Right kidney (tissue), 1 donor: ENCODE measurements at regions not wholly inside any gene's neighbourhood (a gene's known extent, or its start where the extent isn't known, plus 50 kb on each side); places are given as distances from the start of the nearest gene placed in this dataset.

ENCODE experiments used
- DNase-seq: peaks from one replicate; pipeline ENCODE4 v3.0.0-alpha.2; 2016

- DNase-seq = no peak
Observed at GRCh38 chr9:23322392-23322791, 503.6 kb downstream of the ELAVL2 start.

DNA sequence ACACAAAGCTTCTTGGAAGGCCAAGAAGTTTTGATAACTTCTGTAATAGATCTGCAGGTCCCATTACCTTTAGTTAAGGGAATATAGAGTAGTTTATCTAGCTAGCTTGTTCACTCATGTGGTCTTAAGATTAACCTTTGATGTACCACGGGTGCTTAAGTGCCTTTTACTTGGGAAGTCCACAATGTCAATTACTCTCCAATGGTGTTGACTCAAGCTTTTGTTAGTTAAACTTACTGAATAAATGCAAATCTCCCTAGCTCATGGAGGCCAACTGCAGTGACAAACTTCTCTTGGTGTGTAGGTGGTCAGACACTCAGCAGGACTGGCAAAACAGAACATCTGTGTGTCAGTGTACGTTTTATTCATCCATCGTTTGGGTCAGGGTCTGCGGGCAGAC lies 501.5 kb downstream of the ELAVL2 start:
- DNase-seq = no peak

DNA sequence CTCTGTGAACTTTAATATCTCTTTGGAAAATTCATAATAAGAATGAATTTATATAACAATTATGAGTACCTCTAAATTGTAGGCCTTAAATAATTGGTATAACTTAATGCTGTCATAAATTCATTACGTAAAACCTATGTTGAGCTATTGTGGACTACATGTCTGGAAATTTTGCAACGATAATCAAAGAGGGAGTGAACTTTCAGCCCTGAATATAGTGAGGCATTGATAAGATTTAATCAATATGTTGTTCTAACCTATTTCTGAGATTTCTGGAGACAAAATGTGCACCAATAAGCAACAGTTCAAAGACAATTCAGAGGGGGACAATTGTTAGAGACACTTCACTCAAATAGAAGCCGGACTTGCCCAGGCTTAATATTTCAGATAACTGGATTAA lies 499.4 kb downstream of the ELAVL2 start:
- no peak for DNase-seq

DNA sequence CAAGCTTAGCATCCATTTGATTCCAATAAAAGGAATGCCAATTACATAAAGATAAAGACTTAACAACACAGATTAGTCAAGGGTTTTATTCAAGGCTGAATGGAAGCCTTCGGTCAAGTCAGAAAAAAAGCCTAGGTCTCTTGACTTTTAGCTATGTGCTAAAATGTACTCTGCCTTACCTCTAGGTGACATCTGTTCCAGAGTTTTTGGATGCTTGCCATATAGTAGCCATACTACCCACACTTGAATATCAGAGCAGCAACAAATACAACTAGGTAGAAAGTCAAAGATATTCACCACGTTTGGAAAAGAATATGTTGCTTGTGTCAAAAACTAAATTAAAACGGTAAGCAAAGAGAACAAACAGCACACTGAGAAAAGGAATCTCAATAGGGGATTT lies 484.7 kb downstream of the ELAVL2 start:
- DNase-seq = no peak

DNA sequence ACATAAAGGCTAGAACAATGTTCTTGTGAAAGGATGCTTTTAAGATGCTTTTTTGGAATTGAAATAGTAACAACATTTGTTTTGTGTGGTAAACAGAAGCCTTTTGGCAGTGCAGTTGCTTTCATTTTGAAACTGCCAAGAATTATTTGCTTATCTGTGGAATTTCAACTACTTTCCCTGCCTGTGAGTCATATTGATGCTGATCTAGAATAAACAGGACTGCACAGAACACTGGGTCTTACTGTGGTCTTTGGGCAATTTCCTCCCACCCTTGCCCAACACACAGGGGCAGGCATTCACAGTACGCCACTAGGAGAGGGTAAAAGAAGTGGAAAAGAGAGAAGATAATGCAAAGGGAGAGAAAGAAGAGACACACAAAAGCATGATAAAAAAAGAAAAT lies 483.7 kb downstream of the ELAVL2 start:
- DNase-seq = no peak

DNA sequence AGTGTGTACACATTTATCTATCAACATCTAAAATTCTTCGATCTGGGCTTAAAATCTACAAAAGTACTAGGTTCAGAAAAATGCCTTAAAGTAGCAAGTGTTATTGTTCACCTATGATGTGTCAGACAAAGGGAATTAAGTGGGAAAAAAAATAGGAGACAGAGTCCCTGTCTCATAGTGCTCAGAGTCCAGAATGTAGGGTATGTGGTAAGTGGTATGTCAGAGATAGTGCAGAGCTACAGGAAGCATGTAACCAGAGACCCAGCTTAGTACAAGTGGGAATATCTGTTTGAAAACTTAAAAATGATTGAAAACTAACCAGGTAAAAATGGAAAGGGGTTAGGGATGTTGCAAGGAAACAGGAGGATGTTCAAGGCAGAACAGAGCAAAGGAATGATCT lies 482.8 kb downstream of the ELAVL2 start:
- no peak for DNase-seq

- DNase-seq = no peak
Observed at GRCh38 chr9:23361096-23361495, 464.9 kb downstream of the ELAVL2 start.

GRCh38 chr9:23372703-23373102 lies 453.3 kb downstream of the ELAVL2 start:
- no peak for DNase-seq

- no peak for DNase-seq
Observed at GRCh38 chr9:23375511-23375910, 450.5 kb downstream of the ELAVL2 start.

- no peak for DNase-seq
Observed at GRCh38 chr9:23379842-23380241, 446.2 kb downstream of the ELAVL2 start.

DNA sequence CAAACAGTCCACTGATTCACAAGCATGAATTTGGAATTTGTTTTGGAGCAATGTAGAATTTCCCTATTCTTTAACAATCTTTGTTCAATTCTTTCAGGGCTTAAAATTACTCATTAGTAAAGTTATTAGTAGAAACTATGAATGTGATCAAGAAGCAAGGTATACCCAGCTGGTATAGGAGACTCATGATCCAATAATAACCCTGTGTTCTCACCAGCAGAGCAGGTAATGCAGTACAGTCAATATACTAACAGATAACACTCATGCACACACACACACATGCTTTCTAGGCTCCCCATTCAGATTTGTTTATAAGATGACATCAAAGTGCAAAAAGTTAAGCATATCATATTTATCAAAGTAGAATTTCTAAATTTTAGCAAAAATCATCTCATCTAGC lies 445.2 kb downstream of the ELAVL2 start:
- no peak for DNase-seq

DNA sequence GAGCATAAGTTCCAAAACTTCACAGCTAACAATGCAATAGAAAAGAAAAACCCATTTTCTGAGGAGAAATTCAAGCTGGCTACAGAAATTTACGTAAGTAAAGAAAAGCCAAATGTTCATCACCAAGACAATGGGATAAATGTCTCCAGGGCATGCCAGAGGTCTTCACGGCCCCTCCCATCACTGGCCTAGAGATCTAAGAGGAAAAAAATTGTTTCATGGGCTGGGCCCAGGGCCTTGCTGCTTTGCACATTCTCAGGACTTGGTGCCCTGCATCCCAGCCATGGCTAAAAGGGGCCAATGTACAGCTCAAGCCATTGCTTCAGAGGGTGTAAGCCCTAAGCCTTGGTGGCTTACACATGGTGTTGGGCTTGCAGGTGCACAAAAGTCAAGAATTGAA lies 443.6 kb downstream of the ELAVL2 start:
- DNase-seq = no peak

DNA sequence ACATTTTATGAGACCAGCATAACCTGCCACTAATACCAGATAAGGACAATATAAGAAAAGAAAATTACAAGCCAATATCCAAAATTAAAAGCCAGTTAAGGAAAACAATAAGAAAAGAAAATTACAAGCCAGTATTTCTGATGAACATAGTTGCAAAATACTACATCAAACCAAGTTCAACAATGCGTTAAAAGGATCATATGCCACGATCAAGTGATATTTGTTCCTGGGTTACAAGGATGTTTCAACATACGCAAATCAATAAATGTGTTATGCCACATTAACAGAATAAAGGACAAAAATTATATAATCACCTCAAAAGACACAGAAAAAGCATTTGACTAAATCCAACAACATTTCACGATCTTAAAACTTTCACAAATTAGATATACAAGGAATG lies 431.9 kb downstream of the ELAVL2 start:
- no peak for DNase-seq

- no peak for DNase-seq
Observed at GRCh38 chr9:23408874-23409273, 417.2 kb downstream of the ELAVL2 start.

DNA sequence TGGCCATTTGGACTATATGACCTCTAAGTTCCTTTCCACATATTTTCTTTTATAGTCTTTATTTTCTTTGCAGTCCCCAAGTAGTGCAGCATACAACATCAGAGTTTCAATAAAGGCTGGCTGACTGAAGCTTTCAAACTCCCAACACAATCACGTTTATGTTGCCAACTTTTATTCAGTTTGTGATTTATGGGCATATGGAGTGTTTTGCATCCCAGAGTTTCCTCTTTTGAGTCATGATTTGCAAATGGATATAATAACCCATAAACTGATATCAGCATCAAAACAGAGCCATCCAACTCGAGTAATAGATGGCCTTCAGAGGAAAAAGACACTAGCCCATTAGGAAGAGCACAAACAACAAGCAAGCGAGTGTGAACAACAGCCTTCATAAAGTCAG lies 414.0 kb downstream of the ELAVL2 start:
- DNase-seq = no peak

- no peak for DNase-seq
Observed at GRCh38 chr9:23412458-23412857, 413.6 kb downstream of the ELAVL2 start.

- DNase-seq = no peak
Observed at GRCh38 chr9:23413541-23413940, 412.5 kb downstream of the ELAVL2 start.

DNA sequence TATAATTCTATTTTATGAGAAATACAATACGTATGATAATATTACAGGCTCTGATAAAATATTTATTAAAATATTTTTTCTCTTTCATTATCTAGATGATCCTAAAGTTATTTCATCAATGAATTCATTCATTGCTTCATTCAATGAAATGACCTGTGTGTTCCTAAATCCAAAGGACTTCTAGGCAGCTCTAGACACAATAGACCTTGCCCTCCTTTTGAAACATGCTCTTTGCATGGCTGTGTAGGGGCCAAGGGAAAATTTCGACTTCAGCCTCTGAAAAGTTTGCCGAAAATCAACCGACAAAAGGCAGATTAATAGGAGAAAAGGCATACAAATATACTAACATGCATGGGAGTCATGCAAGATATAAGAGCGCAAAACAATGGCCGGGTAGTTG lies 402.0 kb downstream of the ELAVL2 start:
- no peak for DNase-seq

- DNase-seq = no peak
Observed at GRCh38 chr9:23426144-23426543, 399.9 kb downstream of the ELAVL2 start.

DNA sequence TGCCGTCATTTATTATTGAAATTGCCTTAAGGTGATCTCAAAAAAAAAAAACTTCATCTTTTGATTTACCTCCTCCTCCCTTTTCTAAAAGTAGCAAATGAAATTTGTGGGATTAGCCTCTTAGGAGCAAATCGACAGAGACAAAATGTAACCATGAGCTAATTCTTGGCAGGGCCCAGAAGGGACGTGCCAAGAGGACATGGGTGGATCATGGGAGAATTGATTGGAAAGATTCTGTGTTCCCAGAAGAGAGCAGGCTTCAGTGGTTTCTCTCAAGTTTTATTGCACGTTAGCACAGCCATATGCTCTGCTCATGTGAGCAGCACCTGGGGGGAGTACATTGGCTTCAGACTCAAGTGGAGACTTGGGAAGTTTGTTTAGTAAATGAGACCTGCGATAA lies 394.6 kb downstream of the ELAVL2 start:
- no peak for DNase-seq

DNA sequence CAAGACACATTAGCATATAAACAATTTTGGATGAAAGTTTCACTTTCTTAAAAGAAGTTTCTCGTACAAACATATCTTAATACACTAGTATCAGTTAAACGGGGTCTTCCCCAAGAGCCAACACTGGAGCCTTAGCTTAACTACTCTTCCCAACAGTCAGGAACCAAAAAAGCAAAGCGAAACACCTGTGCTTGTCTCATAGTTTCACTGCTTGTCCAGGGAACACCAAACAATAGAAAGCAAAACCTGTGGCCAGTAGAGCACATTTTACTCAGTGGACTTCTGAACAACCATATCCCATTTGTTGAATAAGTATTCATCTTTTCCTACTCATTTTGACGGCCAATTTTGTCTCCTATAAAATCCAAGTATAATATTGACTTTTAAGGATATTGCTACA lies 391.4 kb downstream of the ELAVL2 start:
- no peak for DNase-seq

GRCh38 chr9:23438299-23438907 lies 387.6 kb downstream of the ELAVL2 start:
- no peak for DNase-seq

DNA sequence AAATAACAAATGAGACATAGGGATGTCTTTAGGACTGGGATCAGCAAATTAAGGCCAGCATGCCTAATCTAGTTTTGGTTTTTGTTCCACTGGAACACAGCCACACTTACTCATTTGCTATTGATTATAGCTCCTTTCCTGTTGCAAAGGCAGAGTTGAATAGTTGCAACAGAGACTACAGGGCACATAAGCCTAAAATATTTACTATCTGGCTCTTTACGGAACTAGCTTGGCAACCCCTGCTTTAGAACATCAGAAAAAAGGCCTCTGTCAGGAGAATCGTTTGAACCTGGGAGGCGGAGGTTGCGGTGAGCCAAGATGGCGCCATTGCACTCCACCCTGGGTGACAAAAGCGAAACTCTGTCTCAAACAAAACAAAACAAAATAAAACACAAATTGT lies 384.8 kb downstream of the ELAVL2 start:
- no peak for DNase-seq

DNA sequence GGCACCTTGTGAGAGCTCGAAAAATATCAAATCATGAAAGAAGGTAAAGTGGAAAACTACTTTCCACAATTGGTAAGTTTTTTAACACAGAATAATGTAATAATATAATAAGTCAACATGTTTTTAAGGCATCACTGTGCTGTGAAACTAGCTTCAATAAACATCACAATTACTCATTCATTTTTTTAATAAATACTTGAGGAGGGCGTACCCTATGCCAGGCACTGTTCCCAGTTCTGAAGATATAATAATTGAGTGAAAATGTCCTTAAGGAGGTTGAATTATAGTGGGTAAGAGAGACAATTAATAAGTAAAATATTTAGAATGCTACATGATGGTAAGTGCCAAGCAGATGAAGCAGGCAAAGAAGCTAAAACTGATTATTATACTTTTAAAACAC lies 381.4 kb downstream of the ELAVL2 start:
- DNase-seq = no peak

DNA sequence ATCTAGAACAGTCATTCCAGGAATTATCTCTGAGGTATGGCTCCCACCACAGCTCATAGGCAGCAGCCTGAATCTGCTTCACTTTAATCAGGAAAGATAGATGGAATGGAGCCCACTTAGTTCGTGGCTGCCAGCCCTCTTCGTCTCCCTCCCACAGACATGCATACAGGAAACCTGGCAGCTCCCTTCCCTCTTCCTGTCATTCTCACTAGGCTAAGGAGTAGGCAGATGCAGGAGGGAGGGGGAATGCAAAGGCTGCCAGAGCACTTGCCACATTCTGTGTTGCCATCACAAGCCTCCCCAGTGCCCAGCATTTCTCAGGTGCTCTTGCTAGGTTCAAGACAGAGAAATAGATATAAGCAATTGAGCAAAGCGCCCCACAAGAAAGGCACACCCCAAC lies 378.9 kb downstream of the ELAVL2 start:
- DNase-seq = no peak
